NCI-H345 treated with DMSO at 0.1 percent for 48 hours (cell line): ENCODE measurements at regions not wholly inside any gene's neighbourhood (a gene's known extent, or its start where the extent isn't known, plus 50 kb on each side); places are given as distances from the start of the nearest gene placed in this dataset.

Experiments used
- DNase-seq: peaks from one replicate; lab custom pipeline; 2025; ENCODE audit not compliant: unreplicated experiment; lab: John Stamatoyannopoulos, UW

- no peak for DNase-seq
These were observed 341.3 kb downstream of the ARL4A start for GRCh38 chr7:13028825-13029099.

GRCh38 chr7:13031468-13031867 is 344.0 kb downstream of the ARL4A start:
- DNase-seq: no peak

- DNase-seq: peak; percentile 3
These were observed 344.7 kb downstream of the ARL4A start for GRCh38 chr7:13032084-13032483.

- DNase-seq: peak; percentile 15
These were observed 345.1 kb downstream of the ARL4A start for GRCh38 chr7:13032576-13032975.

- no peak for DNase-seq
These were observed 347.3 kb downstream of the ARL4A start for GRCh38 chr7:13034693-13035092.

GRCh38 chr7:13035233-13035632 is 347.8 kb downstream of the ARL4A start:
- DNase-seq: no peak

- DNase-seq: no peak
These were observed 348.9 kb downstream of the ARL4A start for GRCh38 chr7:13036256-13036780.

GRCh38 chr7:13037216-13037615 is 349.8 kb downstream of the ARL4A start:
- no peak for DNase-seq

- DNase-seq: no peak
These were observed 354.0 kb downstream of the ARL4A start for GRCh38 chr7:13041368-13041988.

GRCh38 chr7:13042605-13043236 is 355.3 kb downstream of the ARL4A start:
- DNase-seq: no peak

- DNase-seq: no peak
These were observed 356.9 kb downstream of the ARL4A start for GRCh38 chr7:13044309-13044708.

- no peak for DNase-seq
These were observed 359.6 kb downstream of the ARL4A start for GRCh38 chr7:13047061-13047460.

GRCh38 chr7:13049946-13050345 is 362.5 kb downstream of the ARL4A start:
- DNase-seq: no peak

- no peak for DNase-seq
These were observed 363.3 kb downstream of the ARL4A start for GRCh38 chr7:13050703-13051102.

- DNase-seq: no peak
These were observed 368.4 kb downstream of the ARL4A start for GRCh38 chr7:13055732-13056368.

GRCh38 chr7:13057462-13058200 is 370.2 kb downstream of the ARL4A start:
- DNase-seq: no peak

- DNase-seq: no peak
These were observed 372.7 kb downstream of the ARL4A start for GRCh38 chr7:13060173-13060572.

- DNase-seq: no peak
These were observed 373.7 kb downstream of the ARL4A start for GRCh38 chr7:13061115-13061514.

- DNase-seq: no peak
These were observed 375.2 kb downstream of the ARL4A start for GRCh38 chr7:13062631-13063030.

- peak; percentile 9 for DNase-seq
These were observed 379.6 kb downstream of the ARL4A start for GRCh38 chr7:13067036-13067435.

GRCh38 chr7:13068032-13068431 is 380.6 kb downstream of the ARL4A start:
- DNase-seq: no peak

- no peak for DNase-seq
These were observed 382.4 kb downstream of the ARL4A start for GRCh38 chr7:13069841-13070240.
